Psoas muscle (tissue), 7 donors: ENCODE measurements at regions not wholly inside any gene's neighbourhood (a gene's known extent, or its start where the extent isn't known, plus 50 kb on each side); places are given as distances from the start of the nearest gene placed in this dataset.
"Not testable (repeated sequence)": the region's sequence is repeated elsewhere in the genome, so short reads cannot be mapped to it uniquely, and the experiment has no call there.

Experiments
- ATAC-seq, 4 donors: fragments of 200-7000 bp; cut with Tn5 transposase; one replicate each; pipeline ENCODE4 v1.9.1; 2020; ENCODE audit warnings: moderate library complexity in 3 of 4, mild to moderate bottlenecking in 2 of 4
- DNase-seq, 2 donors: peaks; one replicate each; pipeline ENCODE4 v3.0.0-alpha.2; 2020
- H3K27ac ChIP-seq: fragments of 200-600 bp; one replicate; pipeline ENCODE4 v1.8.0; 2022
- H3K27me3 ChIP-seq, 3 donors: fragments of 200-600 bp in 1 of 3; one replicate each; pipeline versions ENCODE4 v1.6.1 to v1.8.0; 2013 to 2022; ENCODE audit warnings: low read length in 2 of 3, mild to moderate bottlenecking in 2 of 3, moderate library complexity in 1 of 3; ENCODE audit not compliant: insufficient read depth in 3 of 3
- H3K36me3 ChIP-seq, 2 donors: fragments of 200-600 bp in 1 of 2; one replicate each; pipeline versions ENCODE4 v1.6.1 to v1.8.0; 2013 to 2022; ENCODE audit warnings: low read depth in 1 of 2, mild to moderate bottlenecking in 1 of 2, moderate library complexity in 1 of 2; ENCODE audit not compliant: insufficient read depth in 1 of 2
- H3K4me1 ChIP-seq: fragments of 200-600 bp; one replicate; pipeline ENCODE4 v1.8.0; 2022
- H3K4me3 ChIP-seq: fragments of 200-600 bp; one replicate; pipeline ENCODE4 v1.8.0; 2022; ENCODE audit warnings: mild to moderate bottlenecking
- H3K9me3 ChIP-seq: fragments of 200-600 bp; one replicate; pipeline ENCODE4 v1.8.0; 2022
- WGBS, 3 donors: extraction: QIAGEN DNeasy Blood & Tissue Kit; methylation state at CpG; one replicate each; pipeline versions ENCODE4 v1.1.6 to v1.1.7; 2013; 5-methylcytosine and 5-hydroxymethylcytosine counted together
- intact Hi-C, 2 donors: fragments of 100-400 bp; cut with DNase I; formaldehyde crosslinking; loops; one replicate each; pipeline versions ENCODE4 v1.11.0 to v1.14.2; 2022
- TF ChIP-seq, protein P1 (sequence below): fragments of 200-600 bp; IDR thresholded peaks from one replicate; pipeline ENCODE4 v1.8.0; 2022; ENCODE audit warnings: antibody characterized with exemption
- donor health status: healthy with polysubstance abuse.
- donor health status: DM: no; HTN: no; CAD: no; lungs with moderate emphysema.
- donor health status: Bipolar disorder and iron deficiency.
- donor health status: healthy.
- donor health status: DM: yes; HTN: yes; CAD: no.
- donor health status: DM: no; HTN: no; CAD: no.
- donor health status: DM: yes; HTN: yes; CAD: no.

- H3K4me1 ChIP-seq: no peaks in the 10 kb centered on the region
- DNase-seq (no peak), ATAC-seq (no peak)
- no peak overlapping the region for H3K4me3 ChIP-seq
- no peaks in the 10 kb centered on the region for H3K36me3 ChIP-seq
- no peak overlapping the region for H3K27ac ChIP-seq
- intact Hi-C loops: no loop called here
- WGBS, 3 donors: 35 to 66% (median 47%) methylated on average over 2 of the region's 2 CpGs
- peaks cover 0 to 4% (median 0%) of the 10 kb centered on the region in 3 donors for H3K27me3 ChIP-seq
- TF ChIP-seq, protein P1, sequence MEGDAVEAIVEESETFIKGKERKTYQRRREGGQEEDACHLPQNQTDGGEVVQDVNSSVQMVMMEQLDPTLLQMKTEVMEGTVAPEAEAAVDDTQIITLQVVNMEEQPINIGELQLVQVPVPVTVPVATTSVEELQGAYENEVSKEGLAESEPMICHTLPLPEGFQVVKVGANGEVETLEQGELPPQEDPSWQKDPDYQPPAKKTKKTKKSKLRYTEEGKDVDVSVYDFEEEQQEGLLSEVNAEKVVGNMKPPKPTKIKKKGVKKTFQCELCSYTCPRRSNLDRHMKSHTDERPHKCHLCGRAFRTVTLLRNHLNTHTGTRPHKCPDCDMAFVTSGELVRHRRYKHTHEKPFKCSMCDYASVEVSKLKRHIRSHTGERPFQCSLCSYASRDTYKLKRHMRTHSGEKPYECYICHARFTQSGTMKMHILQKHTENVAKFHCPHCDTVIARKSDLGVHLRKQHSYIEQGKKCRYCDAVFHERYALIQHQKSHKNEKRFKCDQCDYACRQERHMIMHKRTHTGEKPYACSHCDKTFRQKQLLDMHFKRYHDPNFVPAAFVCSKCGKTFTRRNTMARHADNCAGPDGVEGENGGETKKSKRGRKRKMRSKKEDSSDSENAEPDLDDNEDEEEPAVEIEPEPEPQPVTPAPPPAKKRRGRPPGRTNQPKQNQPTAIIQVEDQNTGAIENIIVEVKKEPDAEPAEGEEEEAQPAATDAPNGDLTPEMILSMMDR: no peak
- H3K9me3 ChIP-seq: no peaks in the 10 kb centered on the region
Measured at GRCh38 chrX:78573630-78574029, 85.5 kb downstream of the RTL3 start.

- Histone ChIP-seq H3K4me3 (no peak overlapping the region), H3K9me3 (no peaks in the 10 kb centered on the region), H3K4me1 (no peaks in the 10 kb centered on the region), H3K27me3 (peaks cover 0 to 4% (median 0%) of the 10 kb centered on the region in 3 donors), H3K36me3 (no peaks in the 10 kb centered on the region), H3K27ac (no peak overlapping the region)
- 56 to 88% (median 79%) methylated on average over 2 of the region's 2 CpGs for WGBS, 3 donors
- DNase-seq (no peak), ATAC-seq (no peak)
- TF ChIP-seq, protein P1: no peak
- intact Hi-C loops: no loop called here
Measured at GRCh38 chrX:78571849-78572248, 87.3 kb downstream of the RTL3 start.

GRCh38 chrX:78555401-78555980 is 103.6 kb downstream of the RTL3 start:
- no peak for ATAC-seq
- Histone ChIP-seq H3K4me3 (no peak overlapping the region), H3K36me3 (no peaks in the 10 kb centered on the region), H3K4me1 (no peaks in the 10 kb centered on the region), H3K9me3 (peaks cover under 1% of the 10 kb centered on the region), H3K27me3 (no peaks in the 10 kb centered on the region), H3K27ac (no peak overlapping the region)
- intact Hi-C loops: loop anchor here in 1 of 2 donors (5.0 kb wide), 1 partner anchor 527 kb away; no protein-coding TSS in a partner anchor
- TF ChIP-seq, protein P1: peak; percentile 36
- no peak for DNase-seq
- 27 to 39% (median 36%) methylated on average over 3 of the region's 3 CpGs for WGBS, 3 donors

- H3K36me3 ChIP-seq, ATAC-seq, H3K27ac ChIP-seq, H3K4me1 ChIP-seq, H3K27me3 ChIP-seq, H3K4me3 ChIP-seq, DNase-seq, intact Hi-C loops, H3K9me3 ChIP-seq: not testable (repeated sequence)
- 93 to 97% (median 94%) methylated on average over 1 of the region's 1 CpG for WGBS, 3 donors
Measured at GRCh38 chrX:78552628-78553027, 106.5 kb downstream of the RTL3 start.

- no peak overlapping the region for H3K27ac ChIP-seq
- DNase-seq (no peak), ATAC-seq (no peak)
- H3K36me3 ChIP-seq: no peaks in the 10 kb centered on the region
- TF ChIP-seq, protein P1: no peak
- H3K4me1 ChIP-seq: no peaks in the 10 kb centered on the region
- 60 to 71% (median 68%) methylated on average over 2 of the region's 2 CpGs for WGBS, 3 donors
- peaks cover 8% of the 10 kb centered on the region for H3K9me3 ChIP-seq
- intact Hi-C loops: no loop called here
- no peak overlapping the region for H3K4me3 ChIP-seq
- peaks cover 0 to 6% (median 0%) of the 10 kb centered on the region in 3 donors for H3K27me3 ChIP-seq
Measured at GRCh38 chrX:78548012-78548411, 111.1 kb downstream of the RTL3 start.
